AG04449 (cell line): ENCODE measurements at regions not wholly inside any gene's neighbourhood (a gene's known extent, or its start where the extent isn't known, plus 50 kb on each side); places are given as distances from the start of the nearest gene placed in this dataset.

ENCODE experiments used
- CTCF ChIA-PET: fragments of 350-600 bp; formaldehyde crosslinking; extraction: SDS; loops from one replicate; lab custom pipeline; 2021; ENCODE audit warnings: antibody characterized with exemption; lab: Yijun Ruan, JAX
- POLR2A ChIA-PET: fragments of 400-600, 350-600 bp; formaldehyde crosslinking; extraction: SDS; loops from one replicate; lab custom pipeline; 2020; ENCODE audit warnings: antibody characterized with exemption, inconsistent platforms; lab: Yijun Ruan, JAX
- DNase-seq: peaks from one replicate; pipeline ENCODE4 v3.0.0-alpha.2; 2010; ENCODE audit warnings: low read depth, low spot score
- H3K4me3 ChIP-seq: 2 replicates; pipeline ENCODE4 v1.5.1; 2011; ENCODE audit warnings: low read depth, mild to moderate bottlenecking, control low read depth, low read length
- CTCF ChIP-seq: IDR thresholded peaks from one replicate; pipeline ENCODE4 v1.5.1; 2011; ENCODE audit warnings: mild to moderate bottlenecking, moderate library complexity, low read length, control low read depth, inconsistent platforms; ENCODE audit not compliant: insufficient read depth; ENCODE audit errors: missing control alignments

- H3K4me3 ChIP-seq: no peak overlapping the region
- no peak for TF ChIP-seq CTCF
- no peak for DNase-seq
- CTCF ChIA-PET: no interaction called here
- POLR2A ChIA-PET: no interaction called here
Measured at GRCh38 chr18:39515299-39515698, 1949.7 kb upstream of the CELF4 start.

DNA sequence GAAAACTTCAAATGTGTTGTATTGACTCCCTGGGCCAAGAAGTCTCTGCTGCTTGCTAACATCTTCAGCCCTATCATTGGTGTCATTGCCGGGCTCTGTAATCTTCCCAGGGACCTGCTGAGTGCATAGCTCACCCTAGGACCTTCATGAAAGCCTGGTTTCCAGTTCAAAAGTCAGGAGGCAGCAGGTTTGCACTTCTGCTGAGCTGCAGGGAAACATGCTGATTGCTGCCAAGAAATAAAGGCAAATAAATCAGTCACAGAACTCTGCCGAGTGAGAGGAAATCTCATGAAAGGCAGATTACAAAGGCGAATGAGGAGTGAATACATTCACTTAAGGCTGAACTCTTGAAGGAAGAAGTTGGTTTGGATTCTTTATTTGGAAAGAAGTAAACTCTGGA is 1947.6 kb upstream of the CELF4 start:
- no peak overlapping the region for H3K4me3 ChIP-seq
- ChIA-PET CTCF (no interaction called here), POLR2A (no interaction called here)
- no peak for DNase-seq
- TF ChIP-seq CTCF: no peak

GRCh38 chr18:39506581-39507330 is 1941.2 kb upstream of the CELF4 start:
- TF ChIP-seq CTCF: no peak
- CTCF ChIA-PET: no interaction called here
- no peak for DNase-seq
- POLR2A ChIA-PET: no interaction called here
- no peak overlapping the region for H3K4me3 ChIP-seq

DNA sequence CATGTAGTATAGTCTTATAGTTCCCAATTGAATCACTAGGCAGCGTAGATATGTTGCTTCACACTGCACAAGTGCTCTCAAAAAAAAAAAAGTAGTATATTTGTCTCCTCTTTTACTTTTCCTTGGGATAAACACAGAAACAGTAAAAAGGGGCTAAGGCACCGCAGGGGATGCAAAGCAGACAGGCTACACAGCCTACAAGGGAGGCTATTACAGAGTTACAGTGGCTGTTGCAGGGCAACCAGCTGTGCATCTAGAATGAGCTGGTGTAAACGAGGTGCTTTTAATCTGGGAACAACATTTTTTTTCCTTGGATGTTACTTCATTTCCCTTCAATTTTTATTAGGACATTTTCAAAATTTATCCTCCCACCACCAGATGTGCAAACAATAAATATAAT is 1934.7 kb upstream of the CELF4 start:
- H3K4me3 ChIP-seq: no peak overlapping the region
- no peak for TF ChIP-seq CTCF
- DNase-seq: no peak
- POLR2A ChIA-PET: no interaction called here
- CTCF ChIA-PET: no interaction called here

- no peak for DNase-seq
- H3K4me3 ChIP-seq: no peak overlapping the region
- CTCF ChIA-PET: no interaction called here
- TF ChIP-seq CTCF: no peak
- POLR2A ChIA-PET: no interaction called here
Measured at GRCh38 chr18:39497821-39498220, 1932.2 kb upstream of the CELF4 start.

GRCh38 chr18:39496986-39497385 is 1931.4 kb upstream of the CELF4 start:
- TF ChIP-seq CTCF: no peak
- DNase-seq: no peak
- no peak overlapping the region for H3K4me3 ChIP-seq
- POLR2A ChIA-PET: no interaction called here
- CTCF ChIA-PET: no interaction called here
